Body of pancreas (tissue), 4 donors: ENCODE measurements at regions not wholly inside any gene's neighbourhood (a gene's known extent, or its start where the extent isn't known, plus 50 kb on each side); places are given as distances from the start of the nearest gene placed in this dataset.

Experiments used
- ATAC-seq: fragments of 150-250 bp; one replicate; pipeline ENCODE4 v1.9.1; 2016
- DNase-seq, 4 donors: peaks; one replicate each; pipeline ENCODE4 v3.0.0-alpha.2; 2019
- H3K27ac ChIP-seq, 4 donors: fragments of 200-600 bp; sonication (generic); 1 replicate in 3 of 4; 2 replicates in 1 of 4; pipeline versions ENCODE4 v1.5.1 to v1.6.1; 2016 to 2019; ENCODE audit warnings: mild to moderate bottlenecking in 1 of 4, mixed read lengths in 1 of 4, moderate library complexity in 1 of 4
- H3K27me3 ChIP-seq, 2 donors: fragments of 200-600 bp; sonication (generic); one replicate each; pipeline ENCODE4 v1.6.0; 2016; ENCODE audit warnings: mild to moderate bottlenecking in 1 of 2
- H3K36me3 ChIP-seq, 2 donors: fragments of 200-600 bp; sonication (generic); replicated peaks in 1 of 2; 2 replicates each; pipeline ENCODE4 v1.5.1; 2016; ENCODE audit warnings: low read depth in 2 of 2; ENCODE audit not compliant: insufficient read depth in 1 of 2
- H3K4me1 ChIP-seq: fragments of 200-600 bp; sonication (generic); one replicate; pipeline ENCODE4 v1.6.0; 2016
- H3K4me3 ChIP-seq, 2 donors: fragments of 200-600 bp; sonication (generic); 1 replicate in 1 of 2; 2 replicates in 1 of 2; pipeline ENCODE4 v1.5.1; 2016 to 2019
- H3K9me3 ChIP-seq, 3 donors: fragments of 200-600 bp; sonication (generic); 1 replicate in 2 of 3; 2 replicates in 1 of 3; pipeline ENCODE4 v1.5.1; 2016
- POLR2A ChIP-seq, 3 donors: fragments of 450-650 bp; IDR thresholded peaks; one replicate each; pipeline ENCODE4 v1.6.1; 2016; ENCODE audit warnings: antibody characterized with exemption in 3 of 3, mild to moderate bottlenecking in 2 of 3
- WGBS, 2 donors: methylation state at CpG; one replicate each; pipeline ENCODE4 v1.1.5; 2017; 5-methylcytosine and 5-hydroxymethylcytosine counted together
- intact Hi-C: fragments of 100-400 bp; cut with DNase I; formaldehyde crosslinking; loops from one replicate; pipeline ENCODE4 v1.15.1; 2023
- TF ChIP-seq, protein P1 (sequence below), 7 experiments: fragments of 450-650 bp in 4 of 7; fragments of 200-600 bp in 3 of 7; sonication (generic) in 3 of 7; IDR thresholded peaks; one replicate each; pipeline ENCODE4 v1.5.1; 2016 to 2019; ENCODE audit warnings: antibody characterized with exemption in 7 of 7

DNA sequence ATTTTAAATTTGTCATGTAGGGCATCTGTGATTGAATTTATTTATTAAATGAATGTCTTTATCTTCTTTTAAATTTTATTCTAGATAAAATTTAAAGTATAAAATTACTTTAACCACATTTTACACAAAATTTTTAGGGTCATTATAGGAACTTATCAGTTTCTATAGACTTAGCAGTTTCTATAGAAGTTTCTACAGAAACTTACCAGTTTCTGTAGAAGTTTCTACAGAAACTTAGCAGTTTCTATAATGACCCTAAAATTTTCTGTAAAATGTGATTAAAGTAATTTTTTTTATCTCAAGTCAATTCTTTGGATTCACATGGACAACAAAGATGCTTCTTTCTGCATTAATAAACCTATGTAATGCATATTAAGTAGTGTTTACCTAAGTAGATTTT lies 565.9 kb upstream of the TECRL start:
- H3K4me3 ChIP-seq = no peak overlapping the region
- ATAC-seq (no peak), DNase-seq (no peak)
- H3K4me1 ChIP-seq = no peaks in the 10 kb centered on the region
- intact Hi-C loops = no loop called here
- no peaks in the 10 kb centered on the region for H3K9me3 ChIP-seq
- no peak for TF ChIP-seq POLR2A (IDR thresholded peaks at IDR 0.05)
- TF ChIP-seq, protein P1, sequence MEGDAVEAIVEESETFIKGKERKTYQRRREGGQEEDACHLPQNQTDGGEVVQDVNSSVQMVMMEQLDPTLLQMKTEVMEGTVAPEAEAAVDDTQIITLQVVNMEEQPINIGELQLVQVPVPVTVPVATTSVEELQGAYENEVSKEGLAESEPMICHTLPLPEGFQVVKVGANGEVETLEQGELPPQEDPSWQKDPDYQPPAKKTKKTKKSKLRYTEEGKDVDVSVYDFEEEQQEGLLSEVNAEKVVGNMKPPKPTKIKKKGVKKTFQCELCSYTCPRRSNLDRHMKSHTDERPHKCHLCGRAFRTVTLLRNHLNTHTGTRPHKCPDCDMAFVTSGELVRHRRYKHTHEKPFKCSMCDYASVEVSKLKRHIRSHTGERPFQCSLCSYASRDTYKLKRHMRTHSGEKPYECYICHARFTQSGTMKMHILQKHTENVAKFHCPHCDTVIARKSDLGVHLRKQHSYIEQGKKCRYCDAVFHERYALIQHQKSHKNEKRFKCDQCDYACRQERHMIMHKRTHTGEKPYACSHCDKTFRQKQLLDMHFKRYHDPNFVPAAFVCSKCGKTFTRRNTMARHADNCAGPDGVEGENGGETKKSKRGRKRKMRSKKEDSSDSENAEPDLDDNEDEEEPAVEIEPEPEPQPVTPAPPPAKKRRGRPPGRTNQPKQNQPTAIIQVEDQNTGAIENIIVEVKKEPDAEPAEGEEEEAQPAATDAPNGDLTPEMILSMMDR (IDR thresholded peaks at IDR 0.05) = no peak
- H3K27me3 ChIP-seq = no peaks in the 10 kb centered on the region
- H3K36me3 ChIP-seq = no peaks in the 10 kb centered on the region
- H3K27ac ChIP-seq = no peak overlapping the region

GRCh38 chr4:64969081-64969480 lies 559.8 kb upstream of the TECRL start:
- TF ChIP-seq POLR2A (IDR thresholded peaks at IDR 0.05) = no peak
- no peaks in the 10 kb centered on the region for H3K27me3 ChIP-seq
- no peaks in the 10 kb centered on the region for H3K4me1 ChIP-seq
- intact Hi-C loops = no loop called here
- H3K4me3 ChIP-seq = no peak overlapping the region
- ATAC-seq (no peak), DNase-seq (no peak)
- no peaks in the 10 kb centered on the region for H3K36me3 ChIP-seq
- no peak overlapping the region for H3K27ac ChIP-seq
- 36 to 46% methylated on average over 3 of the region's 3 CpGs for WGBS, 2 donors
- H3K9me3 ChIP-seq = no peaks in the 10 kb centered on the region

GRCh38 chr4:64967286-64967685 lies 558.0 kb upstream of the TECRL start:
- no peak for ATAC-seq
- H3K27me3 ChIP-seq = no peaks in the 10 kb centered on the region
- no peaks in the 10 kb centered on the region for H3K9me3 ChIP-seq
- no peak overlapping the region for H3K4me3 ChIP-seq
- H3K27ac ChIP-seq = no peak overlapping the region
- intact Hi-C loops = no loop called here
- TF ChIP-seq POLR2A (IDR thresholded peaks at IDR 0.05) = no peak
- TF ChIP-seq, protein P1 (IDR thresholded peaks at IDR 0.05) = no peak
- no peak for DNase-seq
- 32 to 36% methylated on average over 2 of the region's 2 CpGs for WGBS, 2 donors
- H3K4me1 ChIP-seq = no peaks in the 10 kb centered on the region
- H3K36me3 ChIP-seq = no peaks in the 10 kb centered on the region

DNA sequence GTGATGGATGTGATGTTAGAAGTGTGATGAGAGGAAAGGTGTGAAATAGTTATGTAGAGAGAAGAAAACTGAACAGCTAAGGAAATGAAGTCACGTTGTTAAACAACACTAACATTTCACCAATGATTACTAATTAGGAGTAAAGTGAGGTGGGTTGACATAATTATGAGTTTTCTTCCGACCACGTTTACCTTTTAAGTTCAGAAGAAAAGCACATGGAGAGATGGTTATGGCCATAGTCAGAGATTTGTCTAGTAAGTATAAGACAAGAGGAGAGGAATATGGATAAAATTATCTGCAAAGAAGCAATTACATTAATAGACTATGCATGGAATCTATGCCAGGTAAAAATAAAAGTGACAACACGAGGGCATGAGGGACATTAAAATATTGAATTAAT lies 551.3 kb upstream of the TECRL start:
- no peaks in the 10 kb centered on the region for H3K4me1 ChIP-seq
- no peaks in the 10 kb centered on the region for H3K27me3 ChIP-seq
- no peaks in the 10 kb centered on the region for H3K36me3 ChIP-seq
- TF ChIP-seq, protein P1 (IDR thresholded peaks at IDR 0.05) = no peak
- TF ChIP-seq POLR2A (IDR thresholded peaks at IDR 0.05) = no peak
- no peak overlapping the region for H3K27ac ChIP-seq
- DNase-seq (no peak), ATAC-seq (no peak)
- intact Hi-C loops = no loop called here
- H3K4me3 ChIP-seq = no peak overlapping the region
- 49 to 52% methylated on average over 4 of the region's 4 CpGs for WGBS, 2 donors
- H3K9me3 ChIP-seq = no peaks in the 10 kb centered on the region

DNA sequence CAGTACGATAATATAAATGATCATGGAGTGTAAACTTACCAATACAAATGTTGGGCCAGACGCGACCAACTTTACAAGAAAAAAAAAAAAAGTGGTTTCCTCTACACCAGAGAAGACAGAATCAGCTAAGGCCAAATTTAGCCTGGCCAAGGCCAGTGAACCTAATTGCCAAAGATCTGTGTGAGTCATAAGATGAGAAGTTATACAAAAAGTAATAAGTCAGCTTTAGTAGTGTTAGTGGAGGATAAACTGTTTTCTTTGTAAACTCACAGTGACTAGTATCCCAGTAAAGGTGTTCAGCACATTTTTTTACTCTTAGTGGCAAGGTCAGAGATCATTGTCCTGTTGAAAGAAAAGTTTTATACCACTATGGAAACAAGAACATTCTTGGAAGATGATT lies 531.4 kb upstream of the TECRL start:
- Histone ChIP-seq H3K27me3 (no peaks in the 10 kb centered on the region), H3K4me1 (no peaks in the 10 kb centered on the region), H3K36me3 (no peaks in the 10 kb centered on the region), H3K4me3 (no peak overlapping the region), H3K9me3 (no peaks in the 10 kb centered on the region), H3K27ac (no peak overlapping the region)
- no peak for TF ChIP-seq POLR2A (IDR thresholded peaks at IDR 0.05)
- TF ChIP-seq, protein P1 (IDR thresholded peaks at IDR 0.05) = no peak
- DNase-seq (no peak), ATAC-seq (no peak)
- 79 to 82% methylated on average over 3 of the region's 3 CpGs for WGBS, 2 donors
- intact Hi-C loops = no loop called here
